Retina (tissue), 1 donor: ENCODE measurements at regions not wholly inside any gene's neighbourhood (a gene's known extent, or its start where the extent isn't known, plus 50 kb on each side); places are given as distances from the start of the nearest gene placed in this dataset.

Experiments
- DNase-seq: peaks from one replicate; pipeline ENCODE4 v3.0.0-alpha.2; 2016

DNA sequence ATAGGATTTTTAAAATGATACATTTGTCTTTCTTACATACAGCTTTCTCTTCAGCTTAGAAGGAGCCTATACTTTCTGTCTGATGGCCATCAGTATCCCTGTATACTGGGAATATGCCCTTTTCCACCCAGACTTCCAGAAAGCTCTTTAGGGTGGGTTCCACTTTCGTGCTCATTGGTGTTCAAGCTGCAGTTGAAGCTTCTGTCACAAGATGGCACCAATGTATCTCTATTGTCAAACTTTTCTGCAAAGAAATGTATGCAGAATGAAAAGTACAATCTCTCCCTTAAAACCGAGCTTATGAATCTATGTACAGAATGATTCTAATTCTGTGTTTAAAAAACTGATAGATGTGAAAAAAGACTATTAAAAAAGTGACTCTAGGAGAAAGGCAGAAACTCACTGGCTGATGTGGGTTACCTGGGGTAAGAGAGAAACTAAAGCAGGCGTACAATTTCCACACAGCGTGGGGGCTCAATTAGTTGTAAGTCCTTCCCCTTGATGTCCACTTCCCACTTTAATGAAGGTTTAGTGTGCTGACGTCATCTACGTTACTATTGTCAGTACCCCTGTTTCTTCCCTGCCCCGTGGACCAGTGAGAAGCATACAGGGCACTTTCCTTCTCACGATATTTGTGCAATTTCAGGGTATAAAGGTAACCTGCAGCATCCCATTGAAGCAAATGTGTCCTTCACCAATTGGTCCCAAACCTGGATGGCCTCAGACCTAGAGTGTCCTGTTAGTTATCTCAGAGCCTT, 57.3 kb upstream of the TCEAL2 start:
- peak; percentile 18 for DNase-seq

DNA sequence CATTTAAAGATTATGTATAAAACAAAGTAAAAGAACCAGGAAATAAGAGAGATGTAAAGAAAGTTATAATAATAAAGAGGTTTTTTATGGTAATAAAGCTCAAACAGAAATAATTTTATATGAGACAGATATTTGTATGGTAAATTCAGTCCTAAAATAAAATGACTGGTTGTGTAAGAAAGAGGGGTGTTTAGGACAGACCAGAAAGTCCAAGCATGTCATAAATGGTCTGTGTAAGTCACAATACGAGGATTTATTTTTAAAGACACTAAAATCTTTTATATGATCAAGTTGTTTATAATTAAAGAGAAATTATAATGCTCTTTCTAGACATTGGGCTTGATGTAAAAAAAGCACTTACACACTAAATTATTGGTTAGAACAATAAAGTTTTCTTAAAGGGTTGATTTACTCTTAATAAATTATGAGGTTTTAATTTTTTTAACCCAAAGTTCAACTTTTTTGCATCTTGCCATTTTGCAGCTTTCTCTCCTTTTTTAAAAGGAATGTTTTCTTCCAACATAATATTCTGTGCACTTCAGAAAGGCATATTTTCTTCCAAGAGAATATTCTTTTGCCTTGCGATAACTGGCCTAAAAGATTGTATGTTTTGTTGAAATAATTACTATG, 61.9 kb upstream of the TCEAL2 start:
- DNase-seq, result no peak

DNA sequence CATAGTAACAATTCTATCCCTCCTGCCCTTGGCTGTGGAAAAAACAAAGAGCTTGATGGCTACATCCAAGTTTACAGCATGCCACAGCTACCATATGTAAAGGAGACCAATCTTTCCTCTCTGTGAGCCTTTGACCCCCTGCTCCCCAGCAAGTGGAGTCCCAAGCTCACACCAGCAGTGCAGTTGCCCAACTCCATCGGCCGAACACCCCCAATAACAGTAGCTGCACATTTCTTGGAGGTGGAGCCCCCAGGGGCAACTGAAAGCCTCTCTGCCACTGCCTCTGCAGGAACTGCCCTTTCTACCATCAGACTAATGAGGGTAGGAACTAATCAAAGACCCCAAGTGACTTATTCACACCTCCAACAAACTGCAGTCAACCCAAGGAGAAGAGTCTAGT, 81.0 kb upstream of the TCEAL2 start:
- no peak for DNase-seq

DNA sequence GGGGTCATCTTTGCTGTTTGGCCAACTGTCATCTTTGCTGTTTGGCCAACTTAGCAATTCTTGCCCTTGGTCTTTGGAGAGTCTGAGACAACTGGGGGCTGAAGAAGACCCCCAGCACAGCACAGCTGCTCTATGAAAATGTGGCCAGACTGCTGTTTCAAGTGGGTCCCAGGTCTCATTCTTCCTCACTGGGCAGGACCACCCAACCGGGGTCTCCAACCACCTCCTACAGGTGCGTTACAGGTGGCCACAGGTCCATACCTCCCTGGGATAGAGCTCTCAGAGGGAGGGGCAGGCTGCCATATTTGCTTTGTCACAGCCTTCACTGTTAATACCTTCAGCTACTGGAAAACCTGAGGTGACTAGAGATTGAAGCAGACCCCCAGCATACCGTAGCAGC, 82.1 kb upstream of the TCEAL2 start:
- DNase-seq, result no peak

DNA sequence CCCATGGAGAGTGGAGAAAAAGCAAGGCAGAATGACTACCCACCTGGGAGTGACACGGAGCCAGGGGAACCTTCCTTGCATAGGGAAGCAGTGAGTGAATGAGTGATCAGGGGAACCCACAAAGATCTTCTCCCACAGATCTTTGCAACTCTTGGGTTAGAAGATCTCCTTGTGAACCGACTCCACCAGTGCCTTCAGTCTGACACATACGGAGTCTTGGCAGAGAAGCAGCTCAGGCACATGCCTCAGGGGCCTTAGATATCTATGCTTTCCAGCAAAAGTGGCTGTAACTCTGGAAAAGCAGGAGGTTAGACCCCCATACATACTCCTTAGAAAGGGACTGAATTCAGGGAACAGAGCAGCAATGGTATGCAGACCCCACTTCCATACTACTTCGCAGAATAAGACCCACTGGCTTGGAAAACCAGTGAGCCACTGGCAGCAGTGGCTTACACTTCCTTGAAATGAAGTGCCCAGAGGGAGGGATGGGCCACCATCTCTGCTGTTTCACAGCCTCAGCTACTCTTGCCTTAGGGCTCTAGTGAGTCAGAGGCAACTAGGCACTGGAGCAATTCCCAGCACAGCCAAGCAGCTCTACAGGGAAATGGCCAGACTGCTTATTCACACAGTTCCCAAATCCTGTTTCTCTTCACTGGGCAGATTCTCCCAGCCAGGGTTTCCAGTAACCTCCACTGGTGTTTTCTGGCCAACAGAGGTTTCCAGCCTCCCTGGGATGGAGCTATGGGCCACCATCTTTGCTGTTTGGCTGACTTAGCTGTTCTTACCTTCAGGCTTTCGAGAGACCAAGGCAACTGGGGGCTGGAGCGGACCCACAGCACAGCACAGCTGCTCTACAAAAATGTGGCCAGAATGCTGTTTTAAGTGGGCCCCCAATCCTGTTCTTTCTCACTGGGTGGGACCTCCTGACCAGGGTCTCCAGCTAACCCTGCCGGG, 82.8 kb upstream of the TCEAL2 start:
- DNase-seq, result no peak

DNA sequence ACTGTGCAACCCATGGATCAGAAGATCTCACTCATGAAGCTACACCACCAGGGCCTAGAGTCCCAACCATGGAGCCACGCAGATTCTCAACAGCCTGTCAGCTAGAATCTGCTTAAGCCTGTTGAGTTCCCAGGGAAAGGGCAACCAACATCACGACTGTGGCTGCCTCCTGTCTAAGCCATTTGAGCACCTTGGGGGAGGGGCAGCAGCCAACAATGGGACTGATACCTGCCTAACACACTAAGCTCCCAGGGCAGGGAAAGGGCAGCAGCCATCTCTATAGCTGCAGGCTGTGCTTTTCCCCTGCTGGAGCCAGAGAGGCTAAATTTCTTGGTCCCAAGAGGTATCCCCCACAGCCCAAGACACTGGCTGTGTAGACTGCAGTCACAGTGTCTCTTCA, 96.5 kb upstream of the TCEAL2 start:
- DNase-seq, result no peak

DNA sequence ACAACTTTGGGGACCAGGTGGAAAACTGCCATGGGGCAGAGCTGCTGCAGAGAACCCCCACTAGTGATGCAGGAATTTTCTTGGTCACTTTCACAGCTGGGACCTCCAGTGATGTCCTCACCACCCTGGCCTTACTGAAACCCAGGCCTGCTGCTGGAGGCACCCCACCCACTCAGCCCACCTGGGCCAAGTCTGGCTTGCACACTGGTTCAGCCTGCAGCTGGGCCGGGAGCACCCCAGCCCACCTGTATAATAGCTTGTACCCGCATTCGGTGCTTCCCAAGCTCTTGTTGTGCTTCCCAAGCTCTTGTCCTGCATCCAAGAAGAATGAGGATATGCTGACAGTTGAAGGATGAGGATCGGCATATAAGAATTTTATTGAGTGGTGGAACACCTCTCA, 86.4 kb upstream of the ZMAT1 start:
- no peak for DNase-seq

DNA sequence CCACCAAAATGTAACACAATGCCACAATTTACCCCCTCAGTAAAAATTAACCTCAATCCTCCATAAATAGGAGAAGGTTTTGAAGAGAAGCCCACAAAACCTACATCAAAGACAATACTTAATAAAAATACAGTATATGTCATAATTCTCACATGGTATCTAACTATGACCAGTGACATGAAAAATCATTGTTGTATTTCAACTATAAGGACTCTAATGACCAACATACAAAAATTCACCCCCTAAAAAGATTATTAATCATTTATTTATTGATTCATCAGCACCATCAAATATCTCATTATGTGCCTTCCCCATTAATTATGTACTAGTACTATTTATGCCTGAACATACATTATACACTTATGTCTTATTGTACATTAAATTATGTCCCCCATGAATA, 77.1 kb upstream of the ZMAT1 start:
- DNase-seq, result no peak

DNA sequence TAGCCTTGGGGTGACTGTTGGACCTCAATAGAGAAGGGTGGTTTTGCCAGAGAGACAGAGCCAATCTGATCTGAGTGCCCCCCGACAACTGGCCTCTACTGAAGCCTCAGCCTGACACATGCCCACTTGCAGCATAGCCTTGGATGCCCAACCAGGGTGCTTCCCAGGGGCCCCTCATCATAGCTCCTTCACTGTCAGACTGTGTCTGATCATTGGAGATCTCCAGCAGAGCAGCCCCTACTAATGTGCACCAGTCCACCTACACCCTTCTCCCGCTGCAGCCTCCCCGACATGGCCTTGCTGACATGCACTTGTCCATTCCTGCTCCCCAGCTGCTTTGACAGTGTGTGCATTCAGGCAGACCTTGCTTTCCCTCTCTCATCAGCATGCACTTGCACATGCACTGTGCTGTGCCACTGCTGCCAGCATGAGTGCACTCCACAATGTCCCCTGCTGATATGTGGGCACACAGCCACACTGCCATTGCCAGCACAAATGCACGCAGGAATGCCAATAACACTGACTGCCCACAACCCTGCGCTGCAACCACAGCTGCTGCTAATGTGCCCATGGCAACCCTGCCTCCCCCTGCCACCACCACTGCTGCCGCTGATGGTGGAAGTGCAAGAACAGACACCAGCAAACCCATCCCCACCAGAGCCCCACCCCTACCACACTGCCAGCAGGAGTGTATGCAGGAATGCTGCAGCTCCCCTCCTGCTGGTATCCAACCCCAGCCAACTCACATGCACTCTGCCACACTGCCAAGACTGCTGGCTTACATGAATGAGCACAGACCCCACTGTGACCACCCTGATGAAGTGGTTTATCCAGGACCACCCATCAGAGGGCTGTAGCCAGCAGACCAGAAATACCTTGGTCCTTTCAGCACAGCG, 68.1 kb upstream of the ZMAT1 start:
- DNase-seq, result peak; percentile 1

DNA sequence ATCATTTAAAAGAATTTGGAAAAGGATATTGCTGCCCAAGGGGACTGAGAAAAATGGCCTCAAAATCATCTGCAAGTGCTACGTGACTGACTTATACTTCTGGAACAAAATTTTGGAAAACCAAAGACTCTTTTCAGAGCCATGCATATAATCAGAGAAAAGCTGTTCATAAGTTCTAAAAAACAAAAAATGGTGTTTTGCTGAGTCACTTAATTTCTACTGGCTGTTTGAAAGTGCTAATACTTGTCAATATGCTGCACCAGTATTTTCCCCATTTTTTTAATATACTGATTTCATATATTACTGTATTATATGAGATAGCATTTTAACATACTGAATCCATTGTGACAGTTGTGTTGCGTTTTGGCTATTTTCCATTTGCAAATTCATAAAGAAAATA, 61.5 kb upstream of the ZMAT1 start:
- DNase-seq, result no peak

DNA sequence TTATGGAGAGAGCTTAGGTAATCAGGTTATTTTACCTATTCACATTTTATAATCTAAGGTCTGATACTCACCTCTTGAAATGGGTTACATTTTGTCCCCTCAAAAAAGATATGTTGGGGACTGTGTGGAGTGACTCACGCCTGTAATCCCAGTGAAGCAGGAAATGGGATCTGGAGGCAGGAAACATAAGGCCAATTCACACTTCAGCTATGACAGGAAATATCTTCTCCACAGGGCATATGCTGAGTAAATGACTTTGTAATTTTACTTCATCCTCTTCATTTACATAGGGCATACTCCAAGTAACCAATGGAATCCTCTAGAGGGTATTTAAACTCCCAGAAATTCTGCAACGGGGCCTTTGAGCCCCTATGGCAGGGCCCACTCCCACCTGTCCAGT, 54.8 kb upstream of the ZMAT1 start:
- no peak for DNase-seq
